IPS-NIHi7 (cell line): ENCODE measurements at regions not wholly inside any gene's neighbourhood (a gene's known extent, or its start where the extent isn't known, plus 50 kb on each side); places are given as distances from the start of the nearest gene placed in this dataset.
"Not testable (repeated sequence)": the region's sequence is repeated elsewhere in the genome, so short reads cannot be mapped to it uniquely, and the experiment has no call there.

Experiments used
- DNase-seq: peaks from one replicate; pipeline ENCODE4 v3.0.0; 2012; ENCODE audit warnings: mixed read lengths; ENCODE audit errors: extremely low spot score

DNA sequence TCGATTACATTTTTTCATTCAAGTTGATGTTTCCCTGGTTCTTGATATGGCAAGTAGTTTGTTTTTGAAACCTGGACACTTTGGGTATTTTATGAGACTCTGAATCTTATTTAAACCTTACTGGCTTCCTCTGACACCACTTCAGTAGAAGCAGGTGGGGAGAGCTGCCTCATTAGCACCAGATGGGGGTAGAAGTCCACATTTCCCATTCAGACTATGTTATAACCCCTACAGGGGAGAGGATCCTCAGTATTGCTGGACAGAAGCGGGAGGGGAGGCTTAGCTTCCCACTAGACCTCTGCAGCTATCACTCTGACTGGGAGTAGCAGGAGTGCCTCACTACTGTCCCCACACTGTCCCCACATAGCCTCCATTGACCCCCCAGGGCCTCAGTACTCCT, 145.3 kb upstream of the SLC35G4 start:
- DNase-seq: no peak

DNA sequence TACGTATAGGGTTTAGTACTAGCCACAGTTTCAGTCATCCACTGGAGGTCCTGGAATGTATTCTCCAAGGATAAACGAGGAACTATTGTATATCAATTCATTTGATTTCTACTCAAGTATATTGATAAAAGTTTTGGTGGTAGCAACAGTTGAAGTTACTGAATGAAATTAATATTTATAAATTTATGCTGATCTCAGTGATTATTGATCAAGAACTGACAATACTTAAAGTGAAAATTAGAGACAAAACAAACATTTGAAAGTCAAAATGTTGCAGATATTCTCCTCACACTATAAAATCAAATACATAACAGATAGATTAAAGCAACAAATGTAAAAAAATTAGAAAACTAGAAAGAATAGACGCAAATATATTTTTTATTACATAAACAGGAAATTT, 150.9 kb upstream of the SLC35G4 start:
- DNase-seq: no peak

- not testable (repeated sequence) for DNase-seq
These were observed 151.5 kb upstream of the SLC35G4 start for GRCh38 chr18:11457853-11458252.

GRCh38 chr18:11454040-11454439, 155.4 kb upstream of the SLC35G4 start:
- DNase-seq: no peak

- DNase-seq: not testable (repeated sequence)
These were observed 165.2 kb upstream of the SLC35G4 start for GRCh38 chr18:11444169-11444568.

- DNase-seq: no peak
These were observed 172.3 kb upstream of the SLC35G4 start for GRCh38 chr18:11437046-11437445.

DNA sequence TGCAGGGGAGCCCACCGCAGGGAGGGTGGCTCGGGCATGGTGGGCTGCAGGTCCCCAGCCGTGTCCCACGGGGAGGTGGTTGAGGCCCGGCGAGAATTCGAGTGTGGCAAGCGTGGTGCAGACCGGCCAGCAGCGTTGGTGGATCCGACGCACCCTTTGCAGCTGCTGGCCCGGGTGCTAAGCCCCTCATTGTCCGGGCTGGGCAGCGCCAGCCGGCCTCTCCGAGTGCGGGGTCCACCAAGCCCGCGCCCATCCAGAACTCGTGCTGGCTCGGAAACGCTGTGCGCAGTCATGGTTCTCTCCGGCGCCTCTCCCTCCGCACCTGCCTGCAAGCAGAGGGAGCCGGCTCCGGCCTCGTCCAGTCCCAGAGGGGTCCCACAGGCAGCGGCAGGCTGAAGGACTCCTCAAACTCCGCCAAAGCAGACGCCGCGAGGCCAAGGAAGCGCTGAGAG, 177.0 kb upstream of the SLC35G4 start:
- no peak for DNase-seq

DNA sequence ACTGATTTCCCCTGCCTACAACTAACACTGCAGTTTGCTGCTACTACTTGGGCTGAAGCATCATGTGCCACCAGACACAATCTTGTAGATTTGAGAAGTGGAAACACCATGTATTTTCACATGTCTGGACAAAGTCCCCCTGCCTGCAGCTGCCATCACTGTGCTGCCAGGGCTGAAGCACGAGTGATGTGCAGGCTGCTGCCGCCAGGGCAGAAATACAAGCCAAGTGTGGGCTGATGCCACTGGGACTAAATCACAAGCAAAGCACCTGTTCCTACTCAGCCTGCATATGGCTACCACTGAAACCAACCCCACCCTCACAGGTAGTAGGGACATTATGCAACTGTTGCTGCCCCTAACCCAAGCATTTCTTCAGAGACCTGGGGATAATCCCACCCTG, 179.5 kb upstream of the SLC35G4 start:
- no peak for DNase-seq

DNA sequence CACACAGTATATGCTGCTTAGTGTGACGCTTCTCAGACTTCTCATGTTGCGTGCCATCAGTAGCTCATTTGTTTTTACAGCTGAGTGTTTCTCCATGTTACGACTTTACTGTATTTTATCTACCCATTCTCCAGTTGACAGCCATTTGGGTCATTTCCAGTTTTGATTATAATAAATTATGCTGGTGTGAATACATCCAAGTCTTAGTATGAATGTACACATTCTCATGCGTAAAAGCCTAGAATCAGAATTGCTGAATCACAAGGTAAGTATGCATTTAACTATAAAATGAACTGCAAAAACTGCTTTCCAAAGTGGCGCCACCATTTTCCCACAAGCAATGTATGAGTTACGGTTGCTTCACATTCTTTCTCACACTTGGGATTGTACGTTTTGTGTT, 184.2 kb upstream of the SLC35G4 start:
- DNase-seq: no peak

GRCh38 chr18:11419338-11419737, 190.1 kb upstream of the SLC35G4 start:
- DNase-seq: no peak

- DNase-seq: no peak
These were observed 196.6 kb upstream of the SLC35G4 start for GRCh38 chr18:11412811-11413210.

DNA sequence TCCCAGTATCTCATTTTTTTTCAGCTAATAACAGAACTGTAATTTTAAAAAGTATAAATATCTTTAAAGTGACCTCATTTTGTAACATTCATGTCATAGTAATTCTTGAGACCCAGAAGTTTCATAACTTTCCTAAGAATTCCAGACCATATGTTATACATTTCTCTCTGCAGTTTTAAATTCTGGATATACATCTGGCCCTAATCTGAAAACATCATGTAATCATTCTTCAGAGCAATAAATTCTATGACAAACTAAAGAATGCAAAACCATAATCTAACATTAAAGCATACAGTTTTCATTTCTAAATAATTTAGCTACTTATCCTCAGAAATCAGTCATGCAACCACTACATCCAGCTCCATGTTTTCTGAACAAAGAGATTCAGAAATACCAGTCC, 198.3 kb upstream of the SLC35G4 start:
- no peak for DNase-seq

DNA sequence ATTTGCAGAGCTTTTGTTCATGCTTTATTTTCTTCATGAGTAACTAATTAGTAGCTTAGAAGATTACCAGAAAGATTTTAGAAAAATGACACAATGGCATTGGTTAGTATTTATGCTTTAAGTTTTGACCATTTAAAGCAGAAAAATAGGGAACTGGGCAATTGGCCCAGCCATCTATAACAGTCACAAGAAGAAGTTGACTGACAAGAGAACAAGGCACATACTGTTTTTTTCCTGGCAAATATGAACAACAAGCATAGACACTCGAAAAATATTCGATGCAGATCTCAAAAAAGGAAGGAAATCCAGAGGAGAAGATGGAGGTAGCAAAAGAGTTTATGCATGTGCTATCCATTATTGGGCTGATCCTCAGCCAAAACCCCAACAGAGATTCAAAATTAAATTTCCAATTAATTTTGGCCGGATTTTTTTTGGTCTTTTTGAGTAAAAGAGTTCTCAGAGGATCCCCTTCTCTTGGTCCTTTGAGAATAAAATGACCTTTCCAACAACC, 200.8 kb upstream of the SLC35G4 start:
- DNase-seq: no peak

DNA sequence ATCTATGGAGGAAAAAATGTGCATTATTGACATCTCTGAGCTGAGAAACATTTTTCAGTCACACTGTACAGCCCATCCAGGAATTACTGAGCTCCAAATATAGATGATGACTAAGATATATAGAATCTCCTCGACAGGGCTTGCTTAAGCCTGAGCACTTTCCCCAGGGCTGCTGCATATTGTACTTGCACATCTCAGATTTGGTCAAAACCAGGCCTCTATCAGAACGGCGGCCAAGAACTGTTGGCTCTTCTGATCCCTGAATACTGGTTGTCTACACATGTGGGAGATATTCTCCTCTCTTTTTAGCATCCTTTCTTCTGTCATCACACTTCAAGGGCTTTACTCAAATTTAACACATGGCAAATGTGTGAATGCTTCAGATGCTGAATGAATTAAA, 201.5 kb upstream of the SLC35G4 start:
- DNase-seq: no peak

- DNase-seq: no peak
These were observed 203.6 kb upstream of the SLC35G4 start for GRCh38 chr18:11405804-11406203.

DNA sequence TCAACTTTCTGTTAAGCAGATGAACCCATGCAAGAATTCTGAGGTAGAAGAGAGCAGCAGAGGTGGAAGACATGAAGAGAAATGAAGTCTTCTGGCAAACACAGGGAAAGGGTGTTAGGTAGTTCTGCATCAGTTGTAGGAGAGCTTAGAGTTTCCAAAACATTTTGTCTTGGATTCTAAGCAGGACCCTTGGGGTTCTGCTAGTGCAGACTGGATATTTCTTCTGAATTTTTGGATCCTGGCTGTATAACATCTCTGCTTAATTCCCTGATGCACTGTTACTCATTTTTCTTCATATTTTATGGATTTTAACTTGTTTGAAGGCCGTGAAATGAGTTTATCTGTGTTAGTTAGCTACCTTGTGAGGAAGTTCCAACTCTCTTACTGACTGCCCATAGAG, 208.7 kb upstream of the SLC35G4 start:
- no peak for DNase-seq

DNA sequence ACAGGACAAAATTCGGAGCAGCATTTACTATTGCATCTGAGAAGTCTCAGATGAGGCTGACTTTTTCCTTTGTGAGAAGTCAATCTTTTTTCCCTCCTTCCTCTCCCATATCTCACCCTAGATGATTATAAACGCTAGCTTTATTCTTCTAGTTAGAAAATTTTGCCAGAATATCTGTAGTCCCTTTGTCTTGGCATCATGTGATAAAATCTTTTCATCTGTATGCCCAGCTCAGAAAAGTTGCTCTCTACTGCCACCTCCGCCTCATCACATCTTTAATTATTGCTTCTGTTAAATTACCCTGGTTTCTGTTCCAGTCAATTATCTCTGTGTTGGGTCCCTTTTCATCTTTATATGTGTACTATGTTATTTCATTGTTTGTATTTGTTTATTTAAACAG, 210.8 kb upstream of the SLC35G4 start:
- DNase-seq: no peak

DNA sequence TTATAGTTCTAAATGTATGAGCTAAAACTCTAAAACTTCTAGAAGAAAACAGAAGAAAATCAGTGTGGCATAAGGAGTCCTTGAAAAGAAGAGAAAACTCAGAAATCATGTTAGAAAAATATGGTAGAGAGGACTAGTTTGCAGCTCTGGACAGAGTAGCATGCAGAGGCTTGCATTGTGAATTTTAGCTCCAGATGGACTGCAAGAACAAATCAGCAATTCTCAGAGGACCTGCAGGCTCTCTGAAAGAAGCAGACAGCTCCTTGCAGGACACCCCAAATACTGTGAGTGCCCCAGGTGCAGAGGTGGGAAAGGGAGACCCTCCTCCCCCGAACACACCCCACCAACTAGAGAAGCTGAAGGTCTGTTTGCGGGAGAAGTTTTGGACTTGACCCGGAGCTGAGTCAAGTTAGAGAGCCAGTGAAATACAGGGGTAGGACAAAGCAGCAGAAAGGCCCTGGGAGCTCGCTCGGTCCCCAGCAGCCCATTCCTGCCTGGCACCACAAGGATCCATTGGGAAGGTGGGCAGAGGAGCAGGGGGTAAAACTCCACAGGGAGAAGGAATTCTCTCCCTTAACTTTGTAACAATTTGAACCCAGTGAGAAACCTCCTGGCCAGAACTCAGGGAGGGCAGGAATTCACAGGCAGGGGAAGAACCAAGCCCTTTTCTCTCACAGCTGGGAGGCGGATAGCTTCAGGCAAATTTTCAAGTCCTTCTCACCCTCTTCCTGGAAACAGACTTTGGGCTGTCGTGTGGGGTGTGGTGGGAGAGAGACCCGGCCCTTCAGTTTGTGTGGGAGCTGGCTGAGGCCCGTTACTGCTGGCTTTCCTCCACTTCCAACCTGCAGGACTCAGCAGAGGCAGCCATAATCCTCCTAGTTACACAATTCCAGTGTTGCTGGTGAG, 216.2 kb upstream of the SLC35G4 start:
- DNase-seq: no peak

DNA sequence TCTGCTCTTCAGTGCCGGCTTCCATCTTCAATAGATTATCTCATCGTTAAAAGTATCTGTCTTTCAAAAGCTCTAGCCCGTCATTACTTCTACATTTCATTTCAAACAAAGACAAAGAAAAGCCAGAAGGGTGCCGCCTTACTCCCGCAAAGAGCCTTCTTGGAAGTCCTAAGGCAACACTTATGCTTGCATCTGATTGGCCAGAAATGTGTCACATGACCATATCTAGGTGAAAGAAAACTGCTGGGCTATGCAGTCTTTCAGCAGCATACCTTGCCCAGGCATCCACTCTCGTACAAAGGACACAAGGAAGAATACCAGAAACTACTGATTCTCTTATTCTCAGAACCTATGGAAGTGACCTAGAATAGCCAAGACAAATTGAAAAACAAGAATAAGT, 217.1 kb upstream of the SLC35G4 start:
- peak; percentile 66 for DNase-seq

DNA sequence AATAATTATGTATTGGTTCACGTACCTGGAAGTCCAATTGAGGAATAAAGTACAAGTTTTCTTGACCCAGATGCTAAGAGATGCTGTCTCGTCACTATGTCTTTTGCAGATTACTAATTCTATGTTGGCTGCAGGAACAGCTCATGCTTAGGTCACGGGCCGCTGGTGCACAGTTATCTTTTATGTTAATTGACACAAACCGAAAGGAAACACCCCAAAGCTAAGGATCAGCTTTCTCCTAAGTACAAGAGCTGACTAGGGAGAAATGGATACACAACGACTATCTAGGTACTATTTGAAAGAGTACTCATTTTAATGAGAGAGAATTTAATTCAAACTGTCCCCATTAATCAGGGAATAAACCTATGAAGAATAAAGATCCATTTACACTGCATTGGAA, 217.7 kb upstream of the SLC35G4 start:
- DNase-seq: no peak

DNA sequence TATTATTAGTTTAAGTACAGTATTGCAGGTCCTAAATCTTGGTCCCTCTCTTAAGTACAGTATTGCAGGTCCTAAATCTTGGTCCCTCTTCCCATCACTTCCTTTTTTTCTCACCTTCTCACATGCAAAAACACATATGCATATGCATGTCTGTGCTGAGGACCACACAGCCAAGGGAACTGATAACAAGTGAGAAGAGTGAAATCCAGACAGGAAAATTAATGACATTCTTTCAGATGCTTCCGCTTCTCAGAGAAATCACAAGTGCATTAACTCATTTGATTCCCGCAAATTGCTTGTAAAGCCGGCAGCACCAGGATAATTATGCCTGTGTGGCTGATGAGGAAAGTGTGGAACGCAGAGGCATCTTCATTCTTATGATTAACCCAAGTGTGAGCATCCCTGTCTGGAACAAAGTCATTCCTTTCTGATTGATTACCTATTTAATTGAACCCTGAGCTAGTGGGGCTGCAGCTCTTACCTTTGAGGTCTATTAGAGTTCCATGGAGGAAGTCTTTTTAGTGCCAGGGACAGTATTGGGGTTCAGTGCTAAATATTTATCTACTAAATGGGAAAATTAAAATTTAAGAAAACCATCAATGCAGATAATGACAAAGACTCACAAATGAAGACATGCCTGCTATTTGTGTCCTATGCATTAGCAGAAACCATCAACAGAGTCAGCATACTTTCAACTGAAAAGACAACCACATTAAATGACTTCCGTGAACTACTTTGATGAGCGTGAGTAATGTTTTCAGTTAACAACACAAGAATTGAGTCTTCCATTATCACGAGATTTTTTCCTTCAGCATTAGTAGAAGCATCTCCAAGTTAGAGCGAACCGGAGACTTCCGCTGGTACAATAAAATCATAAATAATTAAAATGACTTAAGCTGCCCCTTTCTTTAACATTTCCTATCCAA, 220.4 kb upstream of the SLC35G4 start:
- no peak for DNase-seq

DNA sequence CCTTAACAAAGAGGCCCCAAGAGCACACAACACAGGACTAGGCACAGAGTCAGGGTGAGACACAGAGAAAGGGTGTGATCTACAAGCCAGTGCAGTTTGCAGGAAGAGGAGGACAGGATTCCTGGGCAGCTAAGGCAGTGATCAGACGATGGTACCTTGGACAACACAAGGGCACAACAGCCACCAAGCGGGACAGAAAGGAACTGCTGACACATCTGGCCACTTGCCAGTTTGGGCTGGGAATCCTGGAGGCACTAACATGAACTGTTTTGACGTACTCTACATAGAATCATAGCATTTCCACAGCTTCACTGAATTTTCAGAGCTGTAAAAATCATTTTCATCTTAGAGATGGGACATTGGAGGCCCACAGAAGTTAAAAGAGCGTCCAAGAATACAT, 221.5 kb upstream of the SLC35G4 start:
- peak; percentile 47 for DNase-seq
